ENCODE measurements at regions not wholly inside any gene's neighbourhood (a gene's known extent, or its start where the extent isn't known, plus 50 kb on each side); places are given as distances from the start of the nearest gene placed in this dataset.

DNA sequence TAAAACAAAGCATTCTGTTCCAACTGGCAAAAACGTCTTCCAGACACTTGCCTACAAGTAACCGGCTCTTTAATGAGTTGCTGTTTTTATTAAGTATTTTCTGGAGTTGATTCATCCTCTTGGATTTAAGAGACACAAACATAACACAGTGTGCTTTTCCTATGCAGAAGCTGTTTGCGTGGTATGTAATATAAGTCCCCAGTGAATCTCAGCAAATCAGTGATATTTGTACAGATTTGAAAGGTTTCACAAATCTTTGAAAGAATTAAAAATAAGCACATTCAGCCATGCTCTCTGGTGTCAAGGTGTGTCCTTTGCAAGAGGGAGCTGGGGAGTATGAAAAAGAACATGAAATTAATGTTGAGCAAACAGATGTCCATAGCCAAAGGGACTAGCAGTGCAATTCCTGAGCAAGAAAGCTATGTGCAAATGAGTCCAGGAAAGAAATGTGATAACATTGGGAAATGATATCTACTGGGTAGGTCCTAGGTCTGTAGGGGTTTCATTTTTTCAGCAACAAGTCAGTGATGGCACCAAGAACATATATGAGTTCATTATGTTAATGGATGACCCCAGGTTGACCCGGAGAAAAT lies 170.1 kb upstream of the PHACTR1 start:
- Histone ChIP-seq H2BK120ac (ENCODE audit: low read depth, low read length, poor library complexity, severe bottlenecking) (no peak overlapping the region), H3K23me2 (ENCODE audit: insufficient read length, low read depth, low read length, poor library complexity, severe bottlenecking) (no peaks in the 10 kb centered on the region)

More for the DNA sequence above, 170.1 kb upstream of the PHACTR1 start:
- no peaks in the 10 kb centered on the region for H3K4me1 ChIP-seq (ENCODE audit: insufficient read depth, low read length)
- no peak overlapping the region for H3K14ac ChIP-seq (ENCODE audit: insufficient read depth, low read length)
- H3K18ac ChIP-seq (ENCODE audit: insufficient read length, low read depth, low read length), result no peak overlapping the region
- no peak overlapping the region for H3K4ac ChIP-seq (ENCODE audit: low read depth, low read length)
- H3K27ac Mint-ChIP-seq, result no peak overlapping the region
- peaks cover 22 to 25% of the 10 kb centered on the region in 2 experiments for H3K9me3 Mint-ChIP-seq
- H4K20me1 ChIP-seq (ENCODE audit: control insufficient read depth, insufficient read depth, insufficient read length), result no peaks in the 10 kb centered on the region
- no peak overlapping the region for H2BK20ac ChIP-seq (ENCODE audit: low read depth, low read length, poor library complexity, severe bottlenecking)
- H3T11ph ChIP-seq (ENCODE audit: low read length), result no peak overlapping the region
- WGBS (ENCODE audit: extremely low coverage, insufficient read length, low lambda C conversion rate), result no CpG with 5 or more reads among the region's 4 CpGs
- H4K8ac ChIP-seq (replicated peaks; ENCODE audit: insufficient read length, low read depth, low read length), result no peak overlapping the region
- H4K5ac ChIP-seq (ENCODE audit: insufficient read length, low read depth, low read length), result no peak overlapping the region
- H3K36me3 Mint-ChIP-seq (ENCODE audit: insufficient read depth in 1 of 3, low read depth in 3 of 3), result peaks cover 0 to 11% (median 0%) of the 10 kb centered on the region in 3 experiments; a peak in 4 of 7 replicates
- no peak overlapping the region for H3K56ac ChIP-seq (ENCODE audit: insufficient read length, low read depth, low read length)
- no peak overlapping the region for H3K4me3 Mint-ChIP-seq
- H2AFZ ChIP-seq (ENCODE audit: low read length), result no peak overlapping the region
- no peaks in the 10 kb centered on the region for H3K9me3 ChIP-seq (ENCODE audit: control insufficient read depth, low read depth, low read length)
- no peaks in the 10 kb centered on the region for H3K79me1 ChIP-seq (ENCODE audit: insufficient read depth, low read depth, low read length, poor library complexity, severe bottlenecking)
- no peak overlapping the region for H3K4me2 ChIP-seq (ENCODE audit: insufficient read depth, insufficient read length, low read length)
- no peaks in the 10 kb centered on the region for H3K27me3 ChIP-seq (ENCODE audit: insufficient read depth, low read length)
- no peak overlapping the region for H2BK5ac ChIP-seq (ENCODE audit: insufficient read length, low read length)
- H3K27ac ChIP-seq (ENCODE audit: insufficient read length, low read depth, low read length), result no peak overlapping the region
- no peaks in the 10 kb centered on the region; the same call in 1 of the 2 replicates for H3K27me3 Mint-ChIP-seq (ENCODE audit: low read depth)
- H3K23ac ChIP-seq (ENCODE audit: insufficient read length, low read depth, low read length), result no peak overlapping the region
- no peaks in the 10 kb centered on the region for H3K4me1 Mint-ChIP-seq
- no peak for DNase-seq
- H2BK15ac ChIP-seq (ENCODE audit: low read depth, low read length), result no peak overlapping the region
- TF ChIP-seq, protein P1, sequence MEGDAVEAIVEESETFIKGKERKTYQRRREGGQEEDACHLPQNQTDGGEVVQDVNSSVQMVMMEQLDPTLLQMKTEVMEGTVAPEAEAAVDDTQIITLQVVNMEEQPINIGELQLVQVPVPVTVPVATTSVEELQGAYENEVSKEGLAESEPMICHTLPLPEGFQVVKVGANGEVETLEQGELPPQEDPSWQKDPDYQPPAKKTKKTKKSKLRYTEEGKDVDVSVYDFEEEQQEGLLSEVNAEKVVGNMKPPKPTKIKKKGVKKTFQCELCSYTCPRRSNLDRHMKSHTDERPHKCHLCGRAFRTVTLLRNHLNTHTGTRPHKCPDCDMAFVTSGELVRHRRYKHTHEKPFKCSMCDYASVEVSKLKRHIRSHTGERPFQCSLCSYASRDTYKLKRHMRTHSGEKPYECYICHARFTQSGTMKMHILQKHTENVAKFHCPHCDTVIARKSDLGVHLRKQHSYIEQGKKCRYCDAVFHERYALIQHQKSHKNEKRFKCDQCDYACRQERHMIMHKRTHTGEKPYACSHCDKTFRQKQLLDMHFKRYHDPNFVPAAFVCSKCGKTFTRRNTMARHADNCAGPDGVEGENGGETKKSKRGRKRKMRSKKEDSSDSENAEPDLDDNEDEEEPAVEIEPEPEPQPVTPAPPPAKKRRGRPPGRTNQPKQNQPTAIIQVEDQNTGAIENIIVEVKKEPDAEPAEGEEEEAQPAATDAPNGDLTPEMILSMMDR (conservative IDR thresholded peaks at IDR 0.05), result no peak
- H3K79me2 ChIP-seq (ENCODE audit: insufficient read depth, low read length), result no peaks in the 10 kb centered on the region; the same call in 1 of the 2 replicates
- no peak overlapping the region for H2BK12ac ChIP-seq (ENCODE audit: insufficient read length, low read depth, low read length)
- H3K9ac ChIP-seq (ENCODE audit: extremely low read depth, insufficient read length, low read length), result no peak overlapping the region
- no peak overlapping the region for H4K91ac ChIP-seq (ENCODE audit: insufficient read length, low read depth, low read length)
- no peak overlapping the region for H2AK5ac ChIP-seq (ENCODE audit: insufficient read length, low read length)

Measured in H9 (cell line).